GM23338 (cell line): ENCODE measurements at regions not wholly inside any gene's neighbourhood (a gene's known extent, or its start where the extent isn't known, plus 50 kb on each side); places are given as distances from the start of the nearest gene placed in this dataset.

Experiments used
- CREB1 ChIP-seq: fragments of 250-450 bp; sonication (Bioruptor Pico); IDR thresholded peaks from 2 replicates; pipeline ENCODE4 v1.5.0; 2020; ENCODE audit warnings: low read depth, mild to moderate bottlenecking, moderate library complexity
- CTCF ChIP-seq, 2 experiments: fragments of 200-600 bp in 1 of 2; sonication (generic) in 1 of 2; conservative IDR thresholded peaks; 2 replicates each; pipeline versions ENCODE4 v1.5.1 to v1.6.1; 2016 to 2017; ENCODE audit warnings: antibody characterized with exemption in 2 of 2, low read depth in 2 of 2, mild to moderate bottlenecking in 2 of 2, moderate library complexity in 1 of 2
- ETS1 ChIP-seq: IDR thresholded peaks from 2 replicates; pipeline ENCODE4 v1.6.1; 2016; ENCODE audit warnings: antibody characterized with exemption
- EZH2 ChIP-seq: fragments of 200-600 bp; sonication (generic); IDR thresholded peaks from one replicate; pipeline ENCODE4 v1.8.0; 2017; ENCODE audit warnings: antibody characterized with exemption, mild to moderate bottlenecking, low read depth; ENCODE audit not compliant: unreplicated experiment
- EZH2phosphoT487 ChIP-seq: fragments of 200-600 bp; sonication (generic); IDR thresholded peaks from one replicate; pipeline ENCODE4 v1.8.1; 2018; ENCODE audit warnings: antibody characterized with exemption; ENCODE audit not compliant: unreplicated experiment
- JUNB ChIP-seq: IDR thresholded peaks from one replicate; pipeline ENCODE4 v1.6.1; 2016; ENCODE audit warnings: antibody characterized with exemption; ENCODE audit not compliant: unreplicated experiment
- POLR2AphosphoS5 ChIP-seq: IDR thresholded peaks from 2 replicates; pipeline ENCODE4 v1.6.1; 2016; ENCODE audit warnings: antibody characterized with exemption, low read depth
- REST ChIP-seq: IDR thresholded peaks from one replicate; pipeline ENCODE4 v1.6.1; 2018; ENCODE audit warnings: antibody characterized with exemption; ENCODE audit not compliant: unreplicated experiment
- STAT1 ChIP-seq: IDR thresholded peaks from one replicate; pipeline ENCODE4 v1.6.1; 2016; ENCODE audit warnings: antibody characterized with exemption; ENCODE audit not compliant: unreplicated experiment
- ZNF462 ChIP-seq: fragments of 250-450 bp; sonication (Bioruptor Pico); IDR thresholded peaks from 2 replicates; pipeline ENCODE4 v1.5.0; 2020; ENCODE audit warnings: mild to moderate bottlenecking, moderate library complexity

GRCh38 chr3:189117087-189117486 is 54.7 kb upstream of the TPRG1 start:
- TF ChIP-seq EZH2, result no peak
- no peak for TF ChIP-seq CTCF (conservative IDR thresholded peaks at IDR 0.05; ENCODE audit: low read depth in 2 of 2)
- no peak for TF ChIP-seq EZH2phosphoT487
- TF ChIP-seq POLR2AphosphoS5, result no peak
- no peak for TF ChIP-seq REST
- no peak for TF ChIP-seq JUNB
- no peak for TF ChIP-seq ETS1
- TF ChIP-seq CREB1, result no peak
- TF ChIP-seq ZNF462 (CRISPR knock-in tag), result no peak
- TF ChIP-seq STAT1, result no peak
